ENCODE measurements at regions not wholly inside any gene's neighbourhood (a gene's known extent, or its start where the extent isn't known, plus 50 kb on each side); places are given as distances from the start of the nearest gene placed in this dataset.

DNA sequence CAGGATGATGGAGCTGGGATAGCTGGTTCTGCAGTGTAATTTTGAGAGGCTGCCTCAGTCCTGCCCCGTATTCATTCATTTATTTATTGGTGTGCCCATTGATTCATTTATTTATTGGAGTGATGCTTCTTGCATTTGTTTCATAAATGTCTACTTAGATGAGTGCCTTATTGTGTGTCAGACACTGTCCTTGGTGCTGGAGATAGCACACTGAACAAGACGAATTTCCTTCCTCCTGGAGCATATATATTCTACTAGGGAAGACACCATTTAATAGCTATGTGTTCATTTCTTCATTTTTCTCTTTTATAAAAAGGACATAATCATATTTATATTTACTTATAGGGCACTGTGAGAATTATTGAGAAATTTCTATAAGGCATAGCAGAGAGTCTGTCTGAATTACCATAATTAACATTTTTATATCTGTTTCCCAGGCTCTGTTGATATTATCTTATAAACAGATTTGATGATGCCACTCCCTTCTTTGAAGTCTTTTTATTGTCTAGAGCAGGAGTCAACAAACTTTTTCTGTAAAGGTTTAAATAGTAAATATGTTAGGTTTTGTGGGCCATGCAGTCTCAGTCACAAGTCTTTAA is 433.9 kb upstream of the ZNF608 start:
- Histone ChIP-seq H3K27me3 (replicated peaks) (no peaks in the 10 kb centered on the region), H3K36me3 (no peaks in the 10 kb centered on the region), H3K4me3 (no peak overlapping the region), H3K9me3 (replicated peaks) (no peaks in the 10 kb centered on the region), H3K4me1 (replicated peaks) (no peaks in the 10 kb centered on the region), H3K27ac (no peak overlapping the region)
- no peak for DNase-seq (ENCODE audit: low read depth in 1 of 2, low spot score in 2 of 2)

DNA sequence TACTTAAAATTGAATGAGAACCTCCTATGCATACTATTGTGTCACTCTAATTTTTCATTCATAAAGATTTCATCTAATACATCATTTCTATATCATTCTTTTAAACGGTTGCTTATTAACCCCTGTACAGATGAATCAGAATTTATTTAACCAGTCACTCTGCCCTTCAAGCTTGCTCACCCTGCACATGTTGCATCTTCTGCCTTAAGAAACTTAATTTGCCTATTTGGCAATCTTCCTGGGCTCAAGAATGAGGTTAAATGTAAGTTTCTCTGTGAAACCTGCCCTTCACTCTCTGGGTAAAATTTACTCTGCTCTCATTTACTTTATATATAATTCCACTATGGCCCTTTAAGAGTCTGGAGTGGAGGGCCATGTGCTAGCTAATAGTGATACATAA is 434.7 kb upstream of the ZNF608 start:
- no peak overlapping the region for H3K4me3 ChIP-seq
- no peak overlapping the region for H3K27ac ChIP-seq
- no peak for DNase-seq (ENCODE audit: low read depth in 1 of 2, low spot score in 2 of 2)
- H3K9me3 ChIP-seq (replicated peaks) = no peaks in the 10 kb centered on the region
- H3K36me3 ChIP-seq = no peaks in the 10 kb centered on the region
- no peaks in the 10 kb centered on the region for H3K4me1 ChIP-seq (replicated peaks)
- no peaks in the 10 kb centered on the region for H3K27me3 ChIP-seq (replicated peaks)

DNA sequence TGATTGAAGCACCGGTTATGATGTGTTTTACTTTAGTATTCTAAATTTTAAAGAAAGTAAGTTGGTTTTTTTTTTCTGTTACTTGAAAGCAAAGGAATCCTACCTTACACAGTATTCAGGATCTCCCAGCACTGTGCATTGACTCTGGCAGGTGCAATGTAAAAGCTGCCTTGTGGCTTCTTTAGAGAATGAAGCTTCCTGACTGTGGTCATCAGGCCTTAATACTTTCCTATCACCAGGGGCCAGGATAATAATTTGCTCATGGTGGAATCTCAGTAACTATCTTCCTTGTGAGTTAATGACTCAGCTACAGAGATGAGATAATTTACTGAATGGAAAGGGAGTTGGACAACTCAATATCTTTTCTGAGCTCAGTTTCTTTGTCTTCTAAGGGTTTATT is 435.5 kb upstream of the ZNF608 start:
- Histone ChIP-seq H3K36me3 (no peaks in the 10 kb centered on the region), H3K27ac (no peak overlapping the region), H3K9me3 (replicated peaks) (no peaks in the 10 kb centered on the region), H3K27me3 (replicated peaks) (no peaks in the 10 kb centered on the region), H3K4me3 (no peak overlapping the region), H3K4me1 (replicated peaks) (no peaks in the 10 kb centered on the region)
- DNase-seq (ENCODE audit: low read depth in 1 of 2, low spot score in 2 of 2) = no peak

DNA sequence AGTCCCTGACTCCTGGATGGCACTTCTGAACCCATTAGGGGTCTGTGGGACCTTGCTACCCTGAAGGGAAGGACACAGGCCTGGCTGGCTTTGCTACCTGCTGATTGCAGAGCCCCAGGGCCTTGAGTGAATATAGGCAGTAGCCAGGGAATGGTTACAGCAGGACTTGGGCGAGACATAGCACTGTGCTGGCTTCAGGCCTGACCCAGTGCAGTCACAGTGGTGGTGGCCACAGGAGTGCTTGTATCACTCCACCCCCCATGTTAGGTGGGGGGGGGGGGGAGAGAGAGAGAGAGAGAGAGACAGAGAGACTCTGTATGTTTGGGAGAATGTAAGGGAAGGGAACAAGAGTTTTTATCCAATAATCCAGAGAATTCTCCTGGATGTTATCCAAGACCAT is 439.3 kb upstream of the ZNF608 start:
- Histone ChIP-seq H3K4me1 (replicated peaks) (peaks cover 16% of the 10 kb centered on the region), H3K4me3 (no peak overlapping the region), H3K9me3 (replicated peaks) (no peaks in the 10 kb centered on the region), H3K27me3 (replicated peaks) (no peaks in the 10 kb centered on the region), H3K27ac (no peak overlapping the region), H3K36me3 (no peaks in the 10 kb centered on the region)
- no peak for DNase-seq (ENCODE audit: low read depth in 1 of 2, low spot score in 2 of 2)

DNA sequence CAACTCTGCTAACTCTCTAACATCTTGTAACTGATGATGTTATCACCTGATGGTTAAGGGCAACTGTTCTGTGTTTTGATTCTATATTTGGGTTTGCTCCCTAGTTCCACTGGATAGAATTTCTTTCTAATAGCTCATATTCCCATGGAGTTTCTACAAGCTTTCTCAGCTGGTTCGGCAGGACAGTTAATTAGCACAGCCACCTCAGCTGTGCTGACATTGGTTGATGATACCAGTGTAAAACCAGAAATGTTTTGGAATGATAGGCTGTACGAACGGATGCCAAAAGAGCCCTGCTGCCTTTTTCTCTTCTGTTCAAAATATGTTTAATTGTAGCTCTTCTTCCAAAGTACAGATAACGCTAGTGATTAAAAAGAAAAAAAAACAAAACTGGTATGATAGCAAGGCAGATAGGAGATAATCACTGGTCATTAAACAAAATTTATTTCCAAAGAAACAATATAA is 440.5 kb upstream of the ZNF608 start:
- no peak for DNase-seq (ENCODE audit: low read depth in 1 of 2, low spot score in 2 of 2)
- Histone ChIP-seq H3K4me3 (no peak overlapping the region), H3K27ac (no peak overlapping the region)

DNA sequence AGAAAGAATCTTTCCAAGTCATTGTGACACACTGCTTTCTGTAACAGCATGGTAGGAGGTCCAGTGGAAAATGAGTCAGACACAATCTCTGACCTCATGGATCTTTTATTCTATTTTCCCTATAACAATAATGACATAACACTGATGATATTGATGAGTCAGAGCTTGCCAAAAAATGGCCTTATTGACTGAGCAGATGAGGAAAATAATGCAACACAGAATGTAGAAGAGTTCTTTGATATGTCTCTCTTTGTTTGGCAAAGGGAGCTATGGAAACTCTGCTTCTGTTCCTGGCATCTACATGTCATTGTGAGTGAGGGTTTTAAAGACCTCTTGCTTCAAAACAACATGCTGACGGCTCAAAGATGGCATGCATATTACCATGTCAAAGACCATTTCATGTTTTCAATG is 443.1 kb upstream of the ZNF608 start:
- H3K4me1 ChIP-seq (replicated peaks) = peaks cover 21% of the 10 kb centered on the region
- H3K36me3 ChIP-seq = no peaks in the 10 kb centered on the region
- H3K4me3 ChIP-seq = no peak overlapping the region
- H3K27ac ChIP-seq = peak overlapping the region; percentile 22; the same call in 1 of the 2 replicates
- H3K9me3 ChIP-seq (replicated peaks) = no peaks in the 10 kb centered on the region
- no peaks in the 10 kb centered on the region for H3K27me3 ChIP-seq (replicated peaks)
- peak in 1 of 2 experiments; percentile 69 for DNase-seq (ENCODE audit: low read depth in 1 of 2, low spot score in 2 of 2)

More for the DNA sequence above, 440.5 kb upstream of the ZNF608 start:
- Histone ChIP-seq H3K36me3 (no peaks in the 10 kb centered on the region), H3K27me3 (replicated peaks) (no peaks in the 10 kb centered on the region), H3K9me3 (replicated peaks) (no peaks in the 10 kb centered on the region), H3K4me1 (replicated peaks) (peaks cover 21% of the 10 kb centered on the region)

DNA sequence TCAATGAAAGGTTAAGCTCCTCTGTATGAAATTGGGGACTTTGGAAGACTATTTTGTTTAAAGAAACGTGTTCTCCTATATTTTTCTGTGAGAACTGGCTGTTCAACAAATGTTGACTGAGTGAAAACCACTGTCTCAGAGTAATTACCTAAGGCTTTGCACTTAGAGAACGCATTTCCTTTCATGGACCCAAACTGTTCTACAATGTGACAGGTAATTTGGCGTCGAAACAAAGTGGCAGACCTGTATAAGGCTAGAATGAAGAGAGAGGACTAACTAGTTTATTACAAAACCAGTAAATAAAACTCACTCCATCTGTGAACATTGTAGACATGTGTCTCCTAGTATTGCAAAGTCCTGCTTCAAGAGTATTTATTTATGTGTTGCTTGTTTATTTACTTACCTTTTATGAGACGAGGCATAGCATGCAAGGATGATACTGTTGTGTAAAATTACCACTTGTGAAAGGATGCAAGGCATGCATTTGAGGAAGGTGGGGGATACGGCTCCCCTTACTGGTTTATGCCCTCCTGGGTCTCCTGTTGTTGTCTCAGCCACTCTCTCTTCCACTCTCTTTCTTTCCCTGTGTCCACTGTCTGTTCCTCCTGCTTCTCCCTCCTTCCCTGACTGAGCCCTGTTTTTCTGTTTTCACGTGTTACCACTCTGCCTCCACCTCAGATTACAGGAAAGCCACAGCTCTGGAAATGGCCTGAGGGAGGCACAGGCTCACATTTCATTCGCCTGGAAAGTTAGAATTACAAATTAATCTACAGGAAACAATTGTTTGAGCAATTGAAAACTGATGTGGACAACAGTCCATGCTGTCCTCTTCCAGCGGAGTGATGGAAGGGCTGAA is 444.0 kb upstream of the ZNF608 start:
- no peak overlapping the region for H3K4me3 ChIP-seq
- DNase-seq (ENCODE audit: low read depth in 1 of 2, low spot score in 2 of 2) = peak in 1 of 2 experiments; percentile 74
- H3K4me1 ChIP-seq (replicated peaks) = peaks cover 21% of the 10 kb centered on the region
- no peaks in the 10 kb centered on the region for H3K36me3 ChIP-seq
- peak overlapping the region; percentile 22 for H3K27ac ChIP-seq
- no peaks in the 10 kb centered on the region for H3K27me3 ChIP-seq (replicated peaks)
- no peaks in the 10 kb centered on the region for H3K9me3 ChIP-seq (replicated peaks)

DNA sequence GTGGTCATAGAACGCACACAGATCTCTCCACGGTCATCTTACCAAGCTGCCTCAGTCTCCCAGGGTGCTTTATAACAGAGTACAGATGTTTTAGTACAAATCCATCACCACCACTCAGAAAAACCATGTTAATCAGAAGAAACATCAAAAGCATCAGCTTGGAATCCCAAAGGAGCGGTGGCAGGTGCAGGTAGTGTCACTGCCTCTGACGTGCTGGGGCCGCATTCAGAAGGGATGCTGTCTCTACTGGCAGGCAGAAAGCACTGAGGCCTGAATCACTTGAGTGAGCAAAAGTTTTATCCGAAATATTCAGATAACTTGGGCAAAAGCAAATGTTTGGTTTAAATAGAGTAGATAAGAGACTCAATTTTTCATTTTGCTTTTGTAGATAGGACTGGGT is 448.4 kb upstream of the ZNF608 start:
- no peaks in the 10 kb centered on the region for H3K9me3 ChIP-seq (replicated peaks)
- H3K4me1 ChIP-seq (replicated peaks) = peaks cover 13% of the 10 kb centered on the region
- H3K27ac ChIP-seq = no peak overlapping the region
- no peaks in the 10 kb centered on the region for H3K27me3 ChIP-seq (replicated peaks)
- no peak overlapping the region for H3K4me3 ChIP-seq
- H3K36me3 ChIP-seq = no peaks in the 10 kb centered on the region
- DNase-seq (ENCODE audit: low read depth in 1 of 2, low spot score in 2 of 2) = no peak

DNA sequence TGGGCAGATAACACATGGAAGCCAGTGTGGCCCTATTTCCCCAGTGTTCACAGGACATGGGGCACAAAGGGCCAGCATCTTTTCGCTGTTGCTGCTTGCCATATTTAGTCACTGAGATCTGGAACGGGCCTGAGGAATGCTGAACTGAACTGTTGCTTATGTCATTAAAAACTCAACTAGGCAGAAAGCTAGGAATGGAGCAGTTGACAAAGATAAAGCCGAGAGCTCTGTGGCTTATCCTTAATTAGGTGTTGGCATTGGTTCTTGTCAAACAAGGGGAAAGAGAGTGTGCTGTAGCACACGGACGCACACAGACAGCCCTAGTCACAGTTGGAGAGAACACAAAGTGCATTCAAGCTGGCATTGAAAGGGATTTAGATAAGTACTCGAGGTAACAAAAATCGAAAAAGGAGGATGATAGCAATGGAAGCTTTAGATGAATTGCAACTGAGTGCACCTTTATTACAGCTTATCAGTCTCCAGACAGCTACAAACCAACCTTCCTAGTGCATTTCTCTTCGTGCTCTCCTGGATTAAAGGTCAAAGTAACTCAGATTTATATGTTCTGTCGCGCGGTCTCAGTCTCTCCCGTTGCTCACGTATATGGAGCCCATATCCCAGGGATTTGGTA is 450.2 kb upstream of the ZNF608 start:
- H3K4me1 ChIP-seq (replicated peaks) = no peaks in the 10 kb centered on the region
- no peak overlapping the region for H3K4me3 ChIP-seq
- no peak overlapping the region for H3K27ac ChIP-seq
- DNase-seq (ENCODE audit: low read depth in 1 of 2, low spot score in 2 of 2) = no peak
- H3K27me3 ChIP-seq (replicated peaks) = no peaks in the 10 kb centered on the region
- no peaks in the 10 kb centered on the region for H3K9me3 ChIP-seq (replicated peaks)
- no peaks in the 10 kb centered on the region for H3K36me3 ChIP-seq

DNA sequence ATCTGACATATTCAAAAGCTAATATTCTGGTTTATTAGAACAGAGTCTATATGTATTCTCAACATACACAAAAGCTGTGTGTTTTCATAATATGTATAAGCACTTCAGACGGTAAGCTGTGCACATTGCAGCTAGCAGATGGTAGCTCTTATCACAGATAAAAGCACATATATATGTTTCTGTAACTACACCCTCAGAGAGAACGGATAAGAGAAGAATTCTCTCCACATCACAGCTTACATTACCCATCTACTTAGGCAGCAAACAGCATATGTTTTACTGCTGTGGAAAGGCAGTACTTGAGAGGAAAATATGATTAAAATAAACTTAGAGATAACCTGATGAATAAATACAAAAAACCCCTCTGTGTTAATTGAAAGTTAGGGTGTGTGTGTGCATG is 450.9 kb upstream of the ZNF608 start:
- no peaks in the 10 kb centered on the region for H3K9me3 ChIP-seq (replicated peaks)
- H3K4me1 ChIP-seq (replicated peaks) = no peaks in the 10 kb centered on the region
- no peak overlapping the region for H3K27ac ChIP-seq
- H3K36me3 ChIP-seq = no peaks in the 10 kb centered on the region
- no peak for DNase-seq (ENCODE audit: low read depth in 1 of 2, low spot score in 2 of 2)
- H3K27me3 ChIP-seq (replicated peaks) = no peaks in the 10 kb centered on the region
- no peak overlapping the region for H3K4me3 ChIP-seq

DNA sequence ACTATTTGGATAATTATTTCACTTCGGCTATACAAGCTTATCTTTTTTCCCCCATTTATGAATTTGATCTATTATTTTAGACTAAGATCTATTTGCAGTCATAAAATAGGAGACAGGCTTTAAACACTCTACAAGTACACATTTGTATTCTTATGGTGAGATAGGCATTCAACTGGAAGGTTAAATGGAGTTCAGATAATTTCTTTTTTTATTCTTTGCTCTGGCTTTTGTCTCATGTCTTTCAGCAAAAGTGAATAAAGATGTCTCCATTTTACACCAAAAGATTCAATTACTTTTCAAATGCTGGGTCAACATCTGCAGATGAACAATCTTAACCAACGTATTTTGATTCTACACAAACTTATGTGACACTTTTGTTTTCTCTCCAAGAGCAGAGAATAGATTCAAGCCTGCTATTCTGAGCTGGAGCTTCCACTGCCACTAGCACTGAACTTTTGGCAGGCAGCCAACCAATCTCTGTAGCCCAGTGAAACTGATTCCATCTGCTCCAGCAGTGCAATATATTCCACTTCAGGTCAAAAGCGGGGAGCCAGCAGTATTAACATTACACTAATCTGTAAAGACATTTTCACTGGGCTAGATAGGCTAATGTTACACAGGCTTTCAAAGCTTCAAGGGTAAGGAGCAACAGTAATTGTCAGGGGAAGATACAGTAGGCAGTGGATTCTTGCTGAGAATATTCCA is 452.0 kb upstream of the ZNF608 start:
- no peaks in the 10 kb centered on the region for H3K36me3 ChIP-seq
- H3K27me3 ChIP-seq (replicated peaks) = no peaks in the 10 kb centered on the region
- H3K27ac ChIP-seq = no peak overlapping the region
- peak; percentile 49 to 70 for DNase-seq (ENCODE audit: low read depth in 1 of 2, low spot score in 2 of 2)
- H3K4me1 ChIP-seq (replicated peaks) = no peaks in the 10 kb centered on the region
- H3K9me3 ChIP-seq (replicated peaks) = no peaks in the 10 kb centered on the region
- H3K4me3 ChIP-seq = no peak overlapping the region

DNA sequence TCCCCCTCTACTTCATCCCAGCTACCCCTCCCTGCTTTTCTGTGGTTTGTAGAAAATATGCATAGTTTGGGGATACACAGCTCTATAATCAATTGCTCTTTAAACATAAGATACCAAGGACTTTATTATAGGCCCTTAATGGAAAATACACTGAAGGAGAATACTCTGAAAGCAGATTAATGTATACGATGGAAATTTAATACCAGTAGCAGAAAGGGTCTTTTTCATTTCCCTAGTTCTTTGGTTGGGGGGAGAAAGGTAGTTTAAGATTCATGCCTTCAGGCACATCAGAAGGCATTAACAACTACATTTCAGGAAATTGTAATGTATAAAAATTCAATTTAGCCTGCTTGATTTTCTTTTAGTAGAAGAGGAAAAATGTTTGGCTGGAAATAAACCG is 452.9 kb upstream of the ZNF608 start:
- no peaks in the 10 kb centered on the region for H3K9me3 ChIP-seq (replicated peaks)
- H3K36me3 ChIP-seq = no peaks in the 10 kb centered on the region
- H3K27me3 ChIP-seq (replicated peaks) = no peaks in the 10 kb centered on the region
- H3K27ac ChIP-seq = no peak overlapping the region
- no peak for DNase-seq (ENCODE audit: low read depth in 1 of 2, low spot score in 2 of 2)
- H3K4me3 ChIP-seq = no peak overlapping the region
- no peaks in the 10 kb centered on the region for H3K4me1 ChIP-seq (replicated peaks)

DNA sequence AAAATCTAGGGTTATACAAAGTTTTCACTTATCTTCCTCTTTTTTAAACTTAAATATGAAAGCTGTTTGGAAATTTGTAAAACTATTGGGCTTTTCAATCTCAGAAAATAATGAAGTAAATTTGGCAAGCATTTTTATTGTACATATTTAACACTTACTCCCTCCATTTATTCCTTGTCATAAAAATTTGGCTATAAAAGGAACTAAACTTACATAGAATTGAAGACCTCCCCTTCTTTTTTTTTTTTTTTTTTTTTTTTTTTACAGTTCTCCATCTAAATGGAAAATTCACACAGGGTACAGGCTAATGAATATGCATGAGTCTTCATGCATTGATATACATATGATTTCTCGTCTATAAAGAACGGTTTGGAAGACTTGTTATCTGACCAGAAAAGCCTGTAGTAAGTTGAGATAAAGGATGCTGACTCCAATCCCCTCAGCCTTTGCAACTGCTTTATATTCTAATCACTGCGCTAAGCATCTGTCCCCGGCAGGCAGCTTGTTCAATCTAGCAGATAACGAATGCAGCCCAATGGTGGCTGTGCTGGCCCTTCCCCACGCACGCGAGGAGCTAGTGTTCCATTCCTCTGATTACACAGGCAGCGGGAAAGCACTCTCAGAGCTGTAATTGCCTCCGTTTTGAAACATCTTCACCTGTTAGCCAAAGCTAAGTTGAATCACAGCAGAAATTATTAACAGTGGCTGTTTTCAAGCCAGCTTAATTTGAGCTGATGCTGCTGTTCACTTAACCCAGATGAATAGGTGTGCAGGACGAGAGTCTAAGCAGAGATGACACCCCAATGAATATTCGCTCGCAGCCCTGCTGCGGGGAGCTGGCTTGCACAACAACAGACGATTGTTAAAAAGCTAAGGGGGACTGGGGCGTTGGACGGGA is 453.8 kb upstream of the ZNF608 start:
- H3K27me3 ChIP-seq (replicated peaks) = no peaks in the 10 kb centered on the region
- no peak overlapping the region for H3K27ac ChIP-seq
- H3K36me3 ChIP-seq = no peaks in the 10 kb centered on the region
- H3K9me3 ChIP-seq (replicated peaks) = no peaks in the 10 kb centered on the region
- no peak overlapping the region for H3K4me3 ChIP-seq
- H3K4me1 ChIP-seq (replicated peaks) = no peaks in the 10 kb centered on the region
- DNase-seq (ENCODE audit: low read depth in 1 of 2, low spot score in 2 of 2) = no peak

Measured in SJSA1 (cell line).